NCI-H187 (cell line): ENCODE measurements at regions not wholly inside any gene's neighbourhood (a gene's known extent, or its start where the extent isn't known, plus 50 kb on each side); places are given as distances from the start of the nearest gene placed in this dataset.

Source experiments
- DNase-seq, 2 experiments: peaks; one replicate each; lab custom pipeline; 2025; lab: John Stamatoyannopoulos, UW

DNA sequence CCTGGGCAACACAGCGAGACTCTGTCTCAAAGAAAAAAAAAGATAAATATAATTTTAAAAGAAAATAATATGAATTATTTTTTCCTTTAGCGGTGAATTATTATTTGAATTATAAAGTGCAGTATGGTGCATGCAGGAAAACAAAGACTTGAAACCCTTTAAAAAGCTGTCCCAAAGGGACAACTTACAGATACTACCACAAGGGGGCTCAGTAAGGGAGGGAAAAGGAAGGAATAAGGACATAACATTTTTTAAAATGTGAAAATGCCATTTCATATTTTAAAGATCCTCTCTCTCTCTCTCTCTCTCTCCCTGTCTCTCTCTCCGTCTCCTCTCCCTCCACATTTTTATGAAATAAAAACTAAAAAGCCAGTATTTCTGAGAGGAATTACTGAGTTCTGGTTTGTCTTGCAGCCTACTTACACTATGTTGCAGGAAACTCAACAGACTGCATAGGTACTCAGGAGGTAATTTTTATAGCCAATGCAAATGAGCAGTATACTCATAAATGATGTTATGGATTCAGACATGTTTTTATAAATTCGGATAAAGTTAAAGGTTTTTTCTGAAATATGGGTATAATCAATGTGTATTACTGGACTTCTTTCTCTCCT, 455.0 kb upstream of the GJE1 start:
- peak in 1 of 2 experiments; percentile 20 for DNase-seq

DNA sequence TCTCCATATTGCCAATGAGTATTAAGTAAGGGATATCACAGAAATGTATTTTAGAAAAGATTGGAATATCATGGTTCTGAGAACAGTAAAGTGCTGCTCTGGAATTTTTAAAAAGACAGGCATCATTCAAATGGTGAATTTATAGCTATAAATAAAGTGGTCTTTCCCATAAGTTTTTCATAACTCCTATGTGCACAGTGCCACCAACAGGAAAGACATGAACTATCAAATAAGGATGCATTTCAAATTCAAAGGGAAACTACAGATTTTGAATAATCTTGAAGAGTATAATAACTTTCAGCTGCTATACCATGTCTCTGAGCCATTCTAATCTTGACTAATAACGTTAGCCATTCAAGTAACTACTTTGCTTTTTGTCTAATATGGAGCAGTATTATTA, 456.8 kb upstream of the GJE1 start:
- DNase-seq = no peak

DNA sequence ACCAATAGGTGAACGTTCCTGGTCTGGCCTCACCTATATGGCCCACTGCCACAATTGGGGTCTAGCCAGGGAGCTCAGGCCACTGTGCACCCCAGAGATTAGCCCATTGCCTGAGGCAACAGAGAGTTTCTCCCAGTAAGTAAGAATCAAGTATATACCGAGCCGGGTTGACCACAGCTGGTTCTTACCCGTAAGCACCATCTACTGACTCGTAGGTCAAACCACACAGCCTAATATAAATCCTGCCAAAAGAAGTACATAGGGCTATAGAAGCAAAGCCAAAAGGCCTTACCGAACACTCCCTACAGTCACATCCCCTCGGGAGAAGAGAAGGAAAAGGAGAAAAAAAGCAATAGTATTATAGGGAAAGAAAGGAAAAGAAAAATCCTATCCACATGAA, 463.6 kb upstream of the GJE1 start:
- no peak for DNase-seq

DNA sequence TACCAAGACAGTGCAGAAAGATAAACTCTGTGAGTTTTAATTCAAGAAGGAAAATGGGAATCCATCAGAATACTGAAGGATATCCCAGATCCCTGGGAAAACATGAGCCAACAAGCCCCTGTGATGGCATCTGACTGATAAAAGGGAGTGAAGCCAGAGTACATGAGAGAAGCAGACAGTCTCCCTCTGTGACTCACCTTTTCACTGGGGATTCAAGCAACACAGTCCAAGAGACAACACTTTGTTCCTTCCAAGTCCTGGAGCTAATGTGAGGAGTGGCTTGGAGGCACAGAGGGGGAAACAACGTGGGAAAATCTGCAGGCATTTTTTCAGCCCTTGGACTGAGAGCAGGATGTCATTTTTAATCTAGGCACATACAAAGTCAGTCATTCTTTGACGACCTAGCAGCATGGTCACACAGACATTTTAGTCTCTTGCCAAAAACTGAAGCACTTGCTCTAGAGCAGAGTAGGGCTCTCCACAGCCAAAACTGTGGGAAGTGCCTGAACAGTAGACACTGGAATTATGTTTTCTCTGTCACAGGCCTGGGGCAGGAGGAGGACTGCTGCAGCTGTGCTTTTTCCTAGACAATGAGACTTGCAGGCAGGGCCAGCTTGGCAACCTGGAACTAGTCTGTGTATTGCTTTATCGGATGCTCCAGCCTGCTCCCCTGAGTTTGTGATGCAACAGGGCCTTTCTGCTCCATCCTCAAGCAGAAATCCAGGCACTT, 465.0 kb upstream of the GJE1 start:
- no peak for DNase-seq

DNA sequence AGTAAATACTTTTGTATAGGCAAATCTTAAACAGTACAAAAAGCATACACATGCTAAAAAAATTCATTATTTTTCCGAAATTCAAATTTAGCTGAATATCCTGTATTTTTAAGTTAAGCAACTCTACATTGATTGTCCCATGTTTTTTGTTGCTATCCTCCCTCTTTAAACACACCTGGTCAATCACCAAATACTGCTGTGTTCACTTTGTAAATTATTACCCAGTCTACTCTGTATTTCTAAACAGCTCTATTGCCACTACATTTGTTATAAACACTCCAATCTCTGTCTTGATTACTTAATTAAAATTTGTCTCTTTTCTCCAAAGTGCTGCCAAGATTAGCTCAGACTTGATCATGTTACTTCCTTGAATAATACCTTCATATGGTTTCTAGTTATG, 466.5 kb upstream of the GJE1 start:
- no peak for DNase-seq

DNA sequence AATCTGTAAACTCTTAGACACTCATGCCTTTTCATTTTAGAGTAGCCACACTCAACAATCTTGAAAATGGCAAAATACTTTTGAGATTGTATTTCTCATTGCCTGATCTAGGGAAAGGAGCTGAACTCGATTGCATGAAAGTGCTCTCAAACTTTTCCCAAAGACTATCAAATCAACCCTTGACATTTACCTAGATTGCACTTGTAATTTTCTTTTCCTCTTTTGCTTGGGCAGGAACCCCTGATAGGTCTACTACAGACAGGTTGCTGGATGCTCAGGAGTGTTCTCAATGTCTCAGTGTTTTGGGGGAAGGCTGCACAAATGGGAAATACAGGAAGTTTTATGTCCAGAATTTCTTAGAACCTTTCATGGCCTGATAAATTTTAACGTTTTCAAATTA, 468.0 kb upstream of the GJE1 start:
- no peak for DNase-seq

DNA sequence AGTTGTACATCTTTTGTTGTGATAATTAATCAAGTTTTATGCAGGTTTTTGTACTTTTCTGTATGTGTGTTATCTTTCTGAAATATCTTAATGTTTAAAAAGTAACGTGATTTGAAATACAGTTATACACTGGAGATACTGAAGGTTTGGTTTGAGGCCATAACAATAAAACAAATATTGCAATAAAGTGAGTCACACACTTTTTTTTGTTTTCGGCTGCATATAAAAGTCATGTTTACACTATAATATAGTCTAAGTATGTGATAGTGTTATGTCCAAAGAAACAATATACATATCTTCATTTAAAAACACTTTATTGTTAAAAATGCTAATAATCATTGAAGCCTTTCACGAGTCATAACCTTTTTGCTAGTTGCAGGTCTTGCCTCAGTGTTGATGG, 473.1 kb upstream of the GJE1 start:
- no peak for DNase-seq

DNA sequence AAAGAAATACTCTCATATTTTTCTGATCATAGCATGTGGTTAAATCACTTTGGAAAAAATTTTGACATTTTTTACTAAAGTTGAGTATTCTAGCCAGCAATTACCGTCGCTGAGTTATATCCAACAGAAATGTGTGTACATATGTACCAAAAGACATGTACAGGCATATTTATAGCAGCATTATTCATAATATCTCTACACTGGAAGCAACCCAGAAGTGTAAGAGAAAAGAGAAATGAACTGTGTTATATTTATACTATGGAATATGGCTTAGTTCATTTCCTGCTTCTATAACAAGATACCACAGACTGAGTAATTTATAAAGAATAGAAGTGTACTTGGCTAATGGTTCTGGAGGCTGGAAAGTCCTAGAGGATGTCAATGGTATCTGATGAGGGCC, 474.0 kb upstream of the GJE1 start:
- no peak for DNase-seq

DNA sequence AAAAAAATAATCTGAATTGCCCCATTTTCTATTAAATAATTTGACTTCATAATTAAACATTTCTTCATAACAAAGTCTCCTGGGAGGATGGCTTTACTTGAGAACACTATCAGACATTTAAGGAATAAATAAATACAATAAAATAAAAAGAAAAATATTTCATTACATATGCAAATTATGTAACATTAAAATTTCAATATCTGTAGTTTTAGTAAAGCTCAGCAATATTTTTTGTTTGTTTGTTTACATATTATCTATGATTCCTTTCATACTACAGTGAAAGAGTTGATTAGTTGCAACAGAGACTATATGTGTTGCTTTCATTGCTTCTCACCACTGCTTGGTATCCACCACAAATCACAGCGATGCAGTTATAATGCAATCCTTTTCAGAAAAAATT, 474.9 kb upstream of the GJE1 start:
- DNase-seq = no peak

DNA sequence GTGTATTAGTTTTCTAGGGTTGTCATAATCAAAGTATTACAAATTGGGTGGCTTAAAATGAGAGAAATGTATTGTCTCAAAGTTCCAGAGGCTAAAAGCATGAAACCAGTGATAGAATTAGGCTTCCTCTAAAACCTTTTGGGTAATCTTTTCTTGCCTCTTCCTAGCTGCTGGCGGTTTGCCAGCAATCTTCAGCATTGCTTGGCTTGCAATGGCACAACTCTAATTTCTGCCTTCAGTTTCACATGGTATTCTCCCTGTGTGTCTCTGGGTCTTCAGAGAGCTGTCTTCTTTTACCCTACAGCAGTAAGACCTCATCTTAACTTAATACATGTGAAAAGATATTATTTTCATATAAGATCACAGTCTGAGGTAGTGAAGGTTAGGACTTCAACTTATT, 479.1 kb upstream of the GJE1 start:
- no peak for DNase-seq

DNA sequence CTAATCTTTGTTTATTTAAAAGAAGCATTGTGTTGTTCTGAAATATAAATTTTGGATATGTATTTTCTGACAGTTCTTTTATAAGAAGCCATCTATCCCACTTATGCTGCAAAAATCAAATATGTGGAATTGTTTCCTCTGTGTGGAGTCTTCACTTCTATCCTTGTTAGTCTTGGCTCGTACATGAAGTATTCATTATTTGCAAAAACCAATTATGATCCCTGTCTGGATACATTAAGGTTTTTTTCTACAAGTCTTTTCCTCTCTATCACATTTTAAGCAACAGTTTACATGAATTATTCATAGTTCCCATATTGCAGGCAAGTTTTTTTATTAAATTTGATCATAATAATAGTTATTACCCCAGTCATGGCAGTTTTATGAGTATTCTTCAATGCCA, 490.8 kb upstream of the GJE1 start:
- DNase-seq = no peak

DNA sequence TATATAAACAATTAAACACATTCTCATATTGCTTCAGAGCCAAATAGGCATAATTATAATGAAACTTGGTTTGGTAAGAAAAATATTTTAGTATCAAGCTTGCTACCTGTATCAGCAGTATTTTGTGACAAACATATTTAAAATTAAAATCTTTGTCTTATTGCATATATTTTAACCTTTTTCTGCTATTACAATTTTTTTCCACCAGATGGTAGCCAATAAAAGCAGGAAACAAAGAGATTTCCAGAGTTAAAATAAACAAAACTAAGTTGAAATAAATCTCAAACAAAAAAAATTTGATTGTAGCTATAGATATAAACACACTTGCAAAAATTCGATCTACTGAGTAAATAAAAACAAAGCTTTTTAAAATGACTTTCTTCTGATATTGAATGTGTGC, 491.3 kb upstream of the GJE1 start:
- DNase-seq = no peak

DNA sequence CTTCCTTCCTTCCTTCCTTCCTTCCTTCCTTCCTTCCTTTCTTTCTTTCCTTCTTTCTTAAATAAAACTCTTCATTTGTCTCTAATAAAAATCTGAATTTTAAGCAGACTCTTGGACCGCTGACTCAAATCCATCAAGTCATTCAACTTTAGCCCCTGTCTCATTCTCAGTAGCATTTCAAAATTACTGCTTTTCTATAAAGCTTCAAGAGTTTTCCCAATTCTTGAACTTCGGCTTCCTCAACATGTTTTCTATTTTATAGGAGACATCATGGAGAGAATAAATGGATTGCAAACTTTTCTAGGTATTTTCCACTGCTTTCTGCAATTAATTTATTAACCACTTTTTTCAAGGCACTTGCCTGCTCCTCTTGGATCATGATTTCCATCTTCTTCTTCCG, 497.1 kb upstream of the GJE1 start:
- no peak for DNase-seq

DNA sequence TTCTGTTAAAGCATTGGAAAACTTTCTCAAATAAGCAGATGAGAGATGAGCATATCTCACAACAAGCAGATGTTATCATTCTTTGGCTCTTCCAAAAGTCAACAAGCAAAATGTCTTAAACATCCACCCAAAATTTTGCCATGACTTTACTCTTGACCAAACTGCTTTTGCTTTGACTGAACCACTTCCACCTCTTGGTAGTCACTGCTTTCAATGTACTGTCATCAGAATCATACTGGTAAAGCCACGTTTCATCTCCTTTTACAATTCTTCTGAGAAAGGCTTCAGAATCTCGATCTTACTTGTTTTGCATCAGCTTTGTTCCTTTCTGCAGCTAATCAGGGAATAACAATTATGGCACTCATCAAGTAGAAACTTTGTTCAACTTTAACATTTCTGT, 498.5 kb upstream of the GJE1 start:
- no peak for DNase-seq

DNA sequence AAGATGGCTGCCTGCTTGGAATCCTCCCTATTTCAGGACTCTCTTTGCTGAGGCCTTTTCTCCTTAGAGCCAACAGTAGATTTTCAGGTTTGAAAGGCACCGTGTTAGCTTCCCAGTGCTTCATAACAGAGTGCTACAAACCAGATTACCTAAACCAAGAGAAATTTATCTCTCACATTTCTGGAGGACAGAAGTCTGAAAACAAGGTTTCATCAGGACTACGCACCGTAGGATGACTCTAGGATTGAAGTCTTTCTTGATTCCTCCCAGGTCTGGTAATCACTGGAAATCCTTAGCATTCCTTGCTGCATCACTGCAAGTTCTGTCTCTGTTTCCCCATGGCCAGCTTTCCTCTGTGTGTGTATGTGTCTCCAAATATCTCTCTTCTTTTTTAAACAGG, 508.4 kb upstream of the GJE1 start:
- DNase-seq = no peak

DNA sequence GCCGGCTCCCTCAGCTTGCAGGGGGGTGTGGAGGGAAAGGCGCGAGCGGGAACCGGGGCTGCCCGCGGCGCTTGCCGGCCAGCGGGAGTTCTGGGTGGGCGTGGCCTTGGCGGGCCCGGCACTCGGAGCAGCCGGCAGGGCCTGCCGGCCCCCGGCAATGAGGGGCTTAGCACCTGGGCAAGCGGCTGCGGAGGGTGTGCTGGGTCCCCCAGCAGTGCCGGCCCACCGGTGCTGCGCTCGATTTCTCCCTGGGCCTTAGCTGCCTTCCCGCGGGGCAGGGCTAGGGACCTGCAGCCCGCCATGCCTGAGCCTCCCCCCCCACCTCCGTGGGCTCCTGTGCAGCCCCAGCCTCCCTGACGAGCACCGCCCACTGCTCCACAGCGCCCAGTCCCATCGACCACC, 514.5 kb upstream of the GJE1 start:
- no peak for DNase-seq

DNA sequence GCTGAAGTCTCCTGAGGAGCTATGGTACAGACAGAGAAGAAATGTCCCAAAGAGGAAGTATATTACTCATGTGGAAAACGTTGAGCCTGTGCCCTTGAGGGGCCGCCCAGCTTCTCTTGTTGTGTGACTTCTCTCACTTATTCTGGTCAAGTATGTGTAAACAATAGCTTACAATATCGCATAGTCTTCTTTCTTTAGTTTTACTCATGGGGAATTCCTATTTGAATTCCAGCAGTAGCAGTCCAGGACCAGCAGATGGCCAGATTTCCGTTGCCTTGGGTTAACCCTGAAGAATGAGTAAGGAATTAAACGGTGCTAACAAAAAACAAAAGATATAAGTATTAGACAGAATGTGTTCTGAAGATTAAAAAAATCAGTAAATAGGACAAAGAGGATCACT, 522.0 kb upstream of the GJE1 start:
- DNase-seq = no peak

DNA sequence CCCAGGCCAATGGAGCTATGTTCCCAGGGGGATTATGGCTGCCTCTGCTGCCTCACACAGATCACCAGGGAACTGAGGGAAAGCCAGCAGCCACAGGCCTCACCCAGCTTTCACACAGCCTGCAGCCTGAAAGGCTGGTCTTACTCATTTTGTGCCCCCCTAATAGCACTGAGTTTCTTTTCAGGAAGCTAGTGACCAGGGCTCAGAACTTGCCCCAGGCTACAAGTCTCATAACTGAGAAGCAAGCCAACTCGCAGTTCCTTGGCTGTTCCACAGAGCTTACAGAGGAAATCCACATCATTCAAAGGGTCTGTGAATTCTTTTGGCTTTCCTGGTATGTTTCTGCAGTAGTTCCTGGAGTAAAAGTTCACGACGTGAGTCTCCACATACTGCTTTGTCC, 524.8 kb upstream of the GJE1 start:
- no peak for DNase-seq

DNA sequence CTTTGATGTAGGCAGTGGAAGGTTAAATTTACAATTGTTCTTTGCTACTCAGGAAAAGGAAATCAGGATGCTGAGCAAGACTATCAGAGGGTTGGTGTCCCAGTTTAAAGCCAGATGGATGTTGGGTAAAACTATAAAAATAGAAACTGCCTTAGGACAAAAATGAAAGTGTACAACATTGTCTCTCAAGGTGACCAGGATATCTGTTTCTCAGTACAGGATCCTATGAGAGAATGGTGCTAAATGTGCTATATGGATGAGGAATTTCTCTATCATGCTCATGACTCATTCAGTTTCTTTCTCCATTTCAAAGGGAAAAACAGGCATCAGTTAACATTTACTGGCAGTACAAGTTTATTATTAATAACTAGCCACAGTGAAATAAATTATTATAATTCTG, 534.2 kb upstream of the GJE1 start:
- no peak for DNase-seq

DNA sequence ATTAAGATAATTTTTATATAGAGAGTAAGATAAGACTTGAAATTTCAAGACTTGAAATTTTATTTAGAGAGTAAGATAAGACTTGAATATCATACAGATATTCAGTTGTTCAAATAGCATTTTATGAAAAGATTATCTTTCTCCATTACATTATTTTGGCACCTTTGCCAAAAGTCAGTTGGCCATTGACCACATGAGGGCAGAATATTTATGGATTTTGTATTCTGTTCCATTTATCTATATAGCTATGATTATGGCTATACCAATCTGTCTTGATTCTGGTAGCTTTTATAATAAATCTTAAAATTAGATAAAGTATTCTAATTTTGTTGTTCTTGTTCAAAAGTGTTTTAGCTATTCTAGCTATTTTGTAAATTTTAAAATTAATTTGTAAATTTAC, 537.9 kb upstream of the GJE1 start:
- no peak for DNase-seq

DNA sequence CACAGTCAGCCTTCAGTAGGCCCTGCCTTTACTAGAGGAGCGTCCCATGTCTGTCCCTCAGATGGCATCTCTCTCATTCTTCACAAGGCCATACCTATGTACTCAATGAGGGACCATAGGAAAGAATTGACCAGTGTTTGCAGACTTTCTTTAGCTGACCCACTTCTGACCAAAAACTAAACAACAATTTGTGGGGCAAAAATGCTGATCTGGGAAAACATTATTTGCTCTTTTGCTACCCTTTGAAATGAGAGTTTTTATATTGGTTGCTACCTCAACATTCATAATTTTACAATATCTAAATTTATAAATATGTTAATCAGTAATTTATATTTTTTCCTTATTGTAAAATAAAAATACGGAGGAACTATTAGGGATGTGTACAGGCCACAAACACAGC, 539.4 kb upstream of the GJE1 start:
- DNase-seq = no peak

DNA sequence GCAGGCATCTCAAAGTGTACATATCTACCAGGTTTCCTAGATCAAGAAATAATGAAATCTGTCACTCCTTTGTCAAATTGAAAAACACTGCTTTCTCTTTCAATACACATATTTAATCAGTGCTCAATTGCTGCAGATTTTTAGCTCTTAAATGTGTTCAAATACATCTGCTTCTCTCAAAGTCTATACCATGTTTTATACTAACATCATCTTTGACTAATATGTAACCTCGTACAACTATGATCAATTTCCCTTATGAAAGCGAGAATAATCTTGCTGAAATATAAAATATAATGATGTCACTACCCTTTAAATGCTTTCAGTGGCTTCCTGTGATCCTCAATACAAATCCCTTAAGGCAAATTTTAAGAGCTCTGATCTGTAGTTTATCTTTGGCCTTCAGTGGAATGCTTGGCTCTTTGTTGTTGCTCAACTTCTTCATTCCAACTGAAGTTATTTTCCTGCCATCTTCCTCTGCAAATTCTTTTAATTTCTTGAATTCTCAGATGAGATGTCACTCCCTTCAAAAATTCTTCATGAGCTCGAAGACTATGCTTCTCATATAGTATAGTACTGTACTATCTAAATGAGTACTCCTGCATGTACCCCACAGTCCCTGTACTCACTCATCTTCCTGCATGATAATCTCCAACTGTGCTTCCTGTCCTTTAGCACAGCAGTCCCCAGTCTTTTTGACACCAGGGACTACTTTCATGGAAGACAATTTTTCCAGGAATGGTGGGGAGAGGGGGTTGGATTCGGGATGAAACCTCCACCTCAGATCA, 545.1 kb upstream of the GJE1 start:
- DNase-seq = no peak

DNA sequence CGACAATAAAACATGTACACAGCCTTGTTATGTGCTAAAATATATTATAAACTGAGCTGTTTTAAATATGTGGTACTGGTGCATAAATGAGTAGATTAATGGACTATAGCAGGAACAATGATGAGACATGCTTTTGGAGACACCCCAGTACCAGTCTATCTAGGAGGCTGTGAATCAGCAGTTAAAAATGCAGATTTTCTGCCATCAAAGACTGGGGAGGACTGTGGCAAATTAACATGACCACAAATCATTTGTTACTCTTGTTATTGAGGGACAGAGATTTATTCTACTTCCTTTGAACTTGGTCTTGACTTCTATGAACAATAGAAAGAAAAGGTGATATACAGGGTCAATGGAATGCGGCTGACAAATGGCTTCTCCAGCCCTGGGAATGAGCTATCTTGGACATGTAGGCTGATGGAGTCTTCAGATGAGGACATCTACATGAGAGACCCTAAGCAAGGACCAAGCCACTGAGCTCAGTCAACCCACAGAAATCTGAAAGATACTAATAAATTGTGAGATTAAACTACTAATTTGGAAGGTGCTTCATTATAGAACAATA, 551.7 kb upstream of the GJE1 start:
- no peak for DNase-seq
